Breast epithelium (tissue), 3 donors: ENCODE measurements at regions not wholly inside any gene's neighbourhood (a gene's known extent, or its start where the extent isn't known, plus 50 kb on each side); places are given as distances from the start of the nearest gene placed in this dataset.
"Not testable (repeated sequence)": the region's sequence is repeated elsewhere in the genome, so short reads cannot be mapped to it uniquely, and the experiment has no call there.

Experiments
- CTCF ChIP-seq, 3 donors: fragments of 450-650 bp; IDR thresholded peaks; one replicate each; pipeline ENCODE4 v1.5.1; 2016 to 2017; ENCODE audit warnings: antibody characterized with exemption in 3 of 3, mild to moderate bottlenecking in 3 of 3, moderate library complexity in 3 of 3
- POLR2A ChIP-seq: fragments of 450-650 bp; IDR thresholded peaks from one replicate; pipeline ENCODE4 v1.6.1; 2016; ENCODE audit warnings: antibody characterized with exemption, mild to moderate bottlenecking, moderate library complexity

- not testable (repeated sequence) for TF ChIP-seq POLR2A; CTCF (IDR thresholded peaks at IDR 0.05)
Measured at GRCh38 chr4:127407572-127407971, 225.2 kb upstream of the INTU start.
